ENCODE measurements at regions not wholly inside any gene's neighbourhood (a gene's known extent, or its start where the extent isn't known, plus 50 kb on each side); places are given as distances from the start of the nearest gene placed in this dataset.
A peak's percentile ranks its signal among the peaks of the same experiment; 100 is the strongest.

DNA sequence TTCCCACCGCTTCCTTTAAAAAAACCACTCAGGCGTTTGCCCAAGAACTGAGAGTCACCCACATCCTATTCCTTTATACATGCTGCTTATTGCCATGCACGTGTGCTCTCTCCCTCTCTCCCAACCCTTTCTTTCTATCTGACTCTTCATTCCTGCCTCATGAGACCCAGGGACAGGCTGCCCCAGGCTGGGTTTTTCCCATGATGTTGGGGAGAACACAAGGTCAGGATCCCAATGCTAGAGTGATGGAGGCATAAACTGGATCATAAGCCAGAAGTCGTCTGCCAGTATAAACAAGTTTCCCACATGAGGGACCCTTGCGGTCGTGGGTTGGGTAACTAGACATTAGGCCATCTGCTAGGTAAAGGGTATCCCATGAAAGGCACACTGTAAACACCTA, 64.9 kb downstream of the CD2 start:
- DNase-seq (ENCODE audit: low read depth in 2 of 2): no peak

DNA sequence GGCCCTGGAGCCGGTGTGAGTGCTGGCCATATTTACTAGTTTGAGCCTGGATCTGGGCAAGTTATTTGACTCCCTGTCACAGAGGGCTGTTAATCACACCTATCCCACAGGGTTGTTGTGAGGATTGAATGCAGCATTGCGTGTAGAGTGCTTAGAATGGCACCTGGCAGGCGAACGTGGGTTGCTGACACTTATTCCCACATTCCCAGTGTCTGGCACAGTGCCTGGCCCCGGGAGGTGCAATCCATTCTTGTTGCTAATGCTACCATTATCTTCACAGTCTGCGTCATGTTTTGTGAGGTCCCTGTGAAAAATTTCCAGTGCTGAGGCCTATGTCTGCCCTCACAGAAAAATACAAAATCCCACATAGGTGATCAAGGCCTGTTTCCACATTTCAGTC, 66.1 kb downstream of the CD2 start:
- DNase-seq (ENCODE audit: low read depth in 2 of 2): no peak

DNA sequence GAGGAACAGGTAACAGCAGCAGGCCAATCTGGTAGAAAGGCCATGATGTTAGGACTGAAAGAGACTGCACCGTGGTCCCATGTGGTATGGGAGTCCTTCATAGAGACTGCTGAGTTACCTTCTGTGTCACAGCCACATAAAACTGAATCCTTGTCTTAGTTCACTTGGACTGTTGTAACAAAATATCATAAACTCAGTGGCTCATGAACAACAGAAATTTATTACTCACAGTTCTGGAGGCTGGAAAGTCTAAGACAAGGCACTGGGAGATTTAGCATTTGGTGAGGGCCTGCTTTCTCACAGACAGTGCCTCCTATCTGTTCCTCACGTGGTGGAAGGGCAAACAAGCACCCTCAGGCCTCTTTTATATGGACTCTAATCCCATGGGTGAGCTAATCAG, 67.5 kb downstream of the CD2 start:
- no peak for DNase-seq (ENCODE audit: low read depth in 2 of 2)

DNA sequence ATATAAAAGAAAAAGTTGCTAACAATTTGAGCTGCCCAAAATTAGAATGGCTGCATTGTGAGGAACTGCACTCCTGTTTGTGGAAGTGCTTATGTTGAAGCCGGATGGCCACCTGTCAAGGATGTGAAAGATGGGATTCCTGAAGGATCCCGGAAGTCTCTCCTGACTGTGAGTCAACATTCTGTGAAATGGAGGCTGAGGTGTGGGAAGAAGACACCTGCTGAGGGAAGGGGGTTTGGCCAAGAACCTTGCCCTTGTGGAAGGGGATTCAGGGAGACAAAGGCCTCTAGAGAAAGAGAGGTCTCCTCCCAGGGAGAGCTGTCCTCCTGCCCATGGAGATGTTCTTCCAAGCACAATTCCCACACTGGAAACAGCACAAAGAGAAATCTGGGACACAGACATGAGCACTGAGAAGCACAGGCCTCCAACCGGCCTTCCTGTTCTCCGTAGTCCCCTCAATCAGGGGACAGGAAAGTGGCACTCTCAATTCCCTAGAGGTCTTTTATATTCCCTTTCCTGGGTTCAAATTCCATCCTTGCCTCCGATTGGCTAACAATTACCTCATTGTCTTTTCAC, 70.5 kb downstream of the CD2 start:
- no peak for DNase-seq (ENCODE audit: low read depth in 2 of 2)

DNA sequence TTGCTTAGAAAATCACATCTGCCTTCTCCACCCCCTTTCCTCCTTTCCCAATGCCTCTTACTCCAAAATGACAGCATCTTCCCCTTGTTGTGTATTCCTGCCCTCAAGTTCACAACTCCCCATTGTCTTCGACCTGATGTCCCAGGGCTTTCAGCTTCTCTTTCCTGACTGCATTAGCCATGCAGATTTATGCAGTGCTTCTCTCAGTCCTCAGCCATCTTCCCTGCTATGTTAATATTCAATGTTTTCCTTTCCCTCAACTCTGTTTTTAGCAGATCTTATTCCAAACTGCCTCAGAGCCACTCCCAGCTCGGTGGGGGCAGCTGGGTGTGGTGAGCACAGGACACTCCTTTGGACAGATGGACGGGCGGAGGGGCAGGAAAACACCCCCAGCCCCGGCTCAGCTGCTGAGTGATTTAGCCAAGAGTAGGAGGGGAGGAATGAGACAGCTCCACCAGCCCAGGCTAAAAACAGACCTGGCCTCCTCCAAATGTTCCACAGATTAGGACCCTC, 71.0 kb downstream of the CD2 start:
- no peak for DNase-seq (ENCODE audit: low read depth in 2 of 2)

DNA sequence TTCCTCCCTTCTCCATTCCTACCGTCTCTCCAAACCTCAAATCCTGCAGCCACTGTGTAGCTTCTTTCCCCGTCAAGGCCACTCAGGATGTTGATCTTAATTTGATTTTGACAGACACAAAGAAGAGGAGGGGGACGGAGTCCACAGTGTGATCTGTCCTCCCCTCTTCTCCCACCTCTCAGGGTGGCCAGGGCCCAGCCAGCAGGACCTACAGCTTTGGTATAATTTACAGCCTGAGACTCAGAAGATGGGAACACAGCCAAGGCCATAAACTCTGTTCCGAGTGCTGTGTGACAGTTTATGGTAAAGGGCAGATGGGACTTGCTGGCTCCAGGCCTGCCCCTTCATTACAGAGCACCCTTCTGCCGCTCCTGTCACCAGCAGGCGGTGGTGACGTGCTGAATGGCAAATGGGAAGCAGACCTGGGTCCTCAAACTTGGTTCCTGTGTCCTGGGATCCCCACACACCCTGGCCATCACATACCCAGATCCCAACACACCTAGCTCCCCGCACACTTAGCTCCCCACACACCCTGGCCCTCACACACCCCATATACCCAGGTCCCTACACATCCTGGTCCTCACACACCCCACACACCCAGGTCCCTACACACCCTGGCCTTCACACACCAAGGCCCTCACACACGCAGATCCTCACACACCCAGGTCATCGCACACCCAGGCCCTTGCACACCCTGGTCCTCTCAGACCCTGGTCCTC, 71.6 kb downstream of the CD2 start:
- no peak for DNase-seq (ENCODE audit: low read depth in 2 of 2)

DNA sequence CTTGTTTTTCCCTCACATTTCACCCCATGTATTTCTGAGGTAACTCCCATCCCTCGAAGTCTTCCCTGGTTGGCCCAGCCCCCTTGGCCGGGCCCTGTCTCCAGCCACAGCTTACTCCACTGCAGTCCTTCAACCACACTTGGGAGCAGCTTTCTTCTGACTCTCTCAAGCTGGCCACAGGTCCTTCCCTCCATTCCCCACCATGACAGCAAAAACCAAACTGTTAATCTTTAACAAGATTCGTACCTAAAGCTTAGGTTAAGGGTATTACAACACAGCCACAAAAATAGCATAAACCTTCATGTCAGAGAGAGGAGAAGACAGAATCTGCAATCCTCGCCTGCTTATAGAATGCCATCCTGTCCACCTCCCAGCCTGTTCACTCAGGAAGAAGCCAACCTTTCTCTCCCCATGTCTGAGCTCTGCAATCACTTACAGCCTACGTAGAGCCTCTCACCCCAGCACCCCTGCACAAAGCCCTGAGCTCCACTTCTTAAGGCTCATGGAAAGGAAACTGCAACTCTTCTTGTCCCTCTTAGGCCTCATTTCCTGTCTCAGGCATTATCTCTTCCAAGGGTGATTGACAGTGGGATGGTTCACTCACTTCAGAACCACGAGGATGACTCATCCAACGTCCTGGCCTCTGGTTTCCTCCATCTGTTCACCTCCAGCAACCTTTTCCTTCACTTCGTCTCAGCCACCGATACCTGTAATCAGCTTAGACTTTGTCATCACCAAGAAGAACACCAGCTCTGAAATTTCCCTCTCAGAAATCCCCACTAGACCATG, 72.8 kb downstream of the CD2 start:
- DNase-seq (ENCODE audit: low read depth in 2 of 2): peak in 1 of 2 donors; percentile 32

DNA sequence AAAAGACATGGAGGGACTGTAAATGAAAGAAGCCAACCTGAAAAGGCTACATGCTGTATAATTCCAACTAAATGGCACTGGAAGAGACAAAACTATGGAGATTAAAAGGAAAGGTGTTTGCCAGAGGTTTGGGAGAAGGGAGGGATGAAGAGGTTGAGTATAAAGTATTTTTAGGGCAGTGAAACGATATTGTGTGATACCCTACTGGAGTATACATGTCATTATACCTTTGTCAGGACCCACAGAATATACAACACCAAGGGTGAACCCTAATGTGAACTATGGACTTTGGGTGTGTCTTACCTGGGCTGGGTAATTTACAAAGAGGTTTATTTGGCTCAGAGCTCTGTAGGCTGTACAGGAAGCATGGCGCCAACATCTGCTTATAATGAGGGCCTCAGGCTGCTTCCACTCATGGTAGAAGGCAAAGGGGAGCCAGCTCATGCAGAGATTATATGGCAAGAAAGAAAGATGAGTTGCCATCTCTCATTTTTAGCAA, 73.4 kb downstream of the CD2 start:
- DNase-seq (ENCODE audit: low read depth in 2 of 2): no peak

DNA sequence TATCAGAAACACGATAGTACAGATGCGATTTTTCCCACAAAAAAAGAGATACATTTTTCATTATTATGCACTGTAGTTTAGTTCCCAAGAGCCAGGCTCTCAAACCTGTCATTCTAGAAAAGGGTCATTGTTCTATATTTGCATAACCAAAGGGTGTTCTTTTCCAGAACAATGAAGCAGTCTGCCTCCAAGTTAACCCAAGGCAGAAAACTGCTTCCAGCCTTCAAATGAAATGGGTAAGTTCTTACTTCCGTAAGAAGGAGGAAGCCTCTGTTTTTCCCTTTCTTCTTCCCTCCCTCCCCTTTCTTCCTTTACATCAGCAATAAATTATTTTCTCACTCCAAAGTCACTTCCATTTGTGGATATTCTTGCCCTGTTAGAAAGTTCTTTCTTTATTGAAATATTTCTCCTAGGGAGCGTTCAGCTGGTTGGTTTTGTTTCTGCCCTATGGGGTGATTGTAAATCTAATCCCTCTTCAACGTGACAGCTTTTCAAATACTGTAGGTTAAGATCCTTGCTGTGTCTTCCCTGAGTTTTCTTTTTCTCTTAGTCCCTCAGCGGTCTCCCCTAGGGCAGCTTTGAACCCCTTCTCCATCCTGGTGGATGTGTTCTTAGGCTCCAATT, 77.3 kb upstream of the PTGFRN start:
- DNase-seq (ENCODE audit: low read depth in 2 of 2): no peak

DNA sequence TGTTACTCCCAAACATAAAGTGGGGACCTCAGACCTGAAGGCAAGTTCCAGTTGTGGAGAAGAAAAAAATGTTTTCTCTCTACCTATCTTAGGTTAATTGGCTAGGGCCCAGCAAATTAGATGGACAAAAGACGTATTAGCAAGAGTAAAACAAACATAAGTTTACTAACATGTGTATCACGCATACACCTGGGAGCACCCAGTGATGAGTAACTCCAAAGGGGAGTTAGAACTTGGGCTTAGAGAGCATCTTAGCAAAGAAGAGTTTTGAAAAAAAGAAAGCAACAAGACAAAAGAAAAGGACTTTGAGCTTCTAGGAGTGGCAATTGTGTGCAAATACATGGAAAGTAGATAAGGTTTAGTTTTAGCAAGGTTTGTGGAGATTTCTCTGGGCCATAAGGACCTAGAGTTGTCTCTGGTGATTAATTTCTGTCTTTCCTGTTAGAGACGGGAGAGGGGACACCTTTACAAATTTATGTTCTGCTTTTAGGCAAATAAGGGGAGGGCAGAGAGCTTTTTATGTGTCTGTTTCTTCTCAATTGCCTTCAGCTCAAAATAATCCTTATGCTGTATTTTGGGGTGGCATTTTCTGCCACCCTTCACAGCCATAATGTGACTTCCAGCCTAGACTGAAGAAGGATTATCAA, 76.7 kb upstream of the PTGFRN start:
- DNase-seq (ENCODE audit: low read depth in 2 of 2): no peak

DNA sequence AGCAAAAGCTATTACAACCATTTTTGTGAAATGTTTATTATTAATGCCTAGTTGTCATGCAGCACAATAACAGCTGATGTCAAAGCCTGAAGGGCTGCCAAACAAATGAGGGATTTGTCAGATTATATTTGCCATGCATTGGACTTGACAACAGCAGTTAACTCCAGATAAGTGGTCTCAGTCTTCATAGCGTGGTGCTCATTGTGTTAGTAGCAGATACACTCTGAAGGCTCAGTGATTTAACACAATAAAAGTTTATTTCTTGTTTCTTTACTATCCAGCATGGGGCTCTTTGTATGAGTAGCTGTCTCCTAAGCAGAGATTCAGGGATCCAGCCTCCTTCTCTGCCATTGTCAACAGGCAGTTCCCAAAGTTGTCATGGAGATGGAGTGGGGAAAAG, 76.0 kb upstream of the PTGFRN start:
- DNase-seq (ENCODE audit: low read depth in 2 of 2): no peak

DNA sequence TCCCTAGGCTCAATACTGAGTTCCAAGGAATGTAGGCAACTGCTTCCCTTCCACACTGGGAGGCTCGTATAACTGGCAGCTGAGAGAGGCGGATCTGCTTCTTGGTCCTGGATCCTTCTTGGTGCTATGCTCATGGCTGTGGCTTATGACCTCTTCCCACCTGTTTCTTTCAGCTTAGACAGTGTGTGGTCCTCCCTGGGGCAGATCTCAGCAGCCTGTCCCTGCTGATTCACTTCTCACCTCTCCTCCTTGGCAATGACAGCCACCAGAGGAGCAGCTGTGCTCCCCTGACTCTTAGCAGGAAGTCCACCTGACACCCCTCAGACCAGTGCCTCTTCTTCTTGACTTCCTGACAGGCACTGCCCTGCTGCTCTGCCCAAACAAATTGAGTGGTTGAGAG, 75.1 kb upstream of the PTGFRN start:
- no peak for DNase-seq (ENCODE audit: low read depth in 2 of 2)

DNA sequence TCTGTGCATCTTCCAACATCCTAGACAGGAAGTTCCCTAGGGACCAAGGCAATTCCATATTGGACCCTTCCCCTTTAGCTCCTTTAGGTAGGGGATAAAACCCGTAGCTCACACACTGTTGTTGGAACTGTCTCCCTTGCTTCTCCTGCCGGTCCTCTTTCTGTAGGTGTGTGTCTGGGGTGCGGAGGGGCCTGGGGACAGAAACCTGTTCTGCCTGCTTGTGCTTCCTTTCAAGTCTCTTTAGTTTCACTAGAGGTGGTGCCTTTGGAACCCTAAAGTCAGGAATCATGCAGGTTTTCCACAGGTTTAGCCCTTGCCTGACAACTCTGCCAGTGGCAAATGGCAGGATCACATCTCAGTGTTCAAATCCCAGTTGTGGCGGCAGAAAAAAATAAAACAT, 74.6 kb upstream of the PTGFRN start:
- DNase-seq (ENCODE audit: low read depth in 2 of 2): no peak

DNA sequence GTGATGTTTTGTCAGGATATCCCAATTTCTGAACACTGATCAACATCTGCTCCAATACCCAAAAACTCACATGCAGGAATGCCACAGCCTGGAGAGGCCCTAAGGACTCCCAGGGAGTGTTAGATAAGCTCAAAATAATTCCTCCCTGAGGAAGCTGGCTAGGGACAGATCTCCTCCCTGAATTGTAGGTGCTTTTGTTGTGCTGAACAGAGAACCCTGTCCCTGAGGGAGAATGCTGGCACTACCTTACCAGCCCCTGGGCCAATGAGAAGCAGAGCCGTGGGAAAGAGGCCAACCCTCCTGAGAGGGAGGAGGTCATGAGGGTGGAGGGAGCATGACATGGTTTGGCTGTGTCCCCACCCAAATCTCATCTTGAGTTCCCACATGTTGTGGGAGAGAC, 73.6 kb upstream of the PTGFRN start:
- DNase-seq (ENCODE audit: low read depth in 2 of 2): no peak

DNA sequence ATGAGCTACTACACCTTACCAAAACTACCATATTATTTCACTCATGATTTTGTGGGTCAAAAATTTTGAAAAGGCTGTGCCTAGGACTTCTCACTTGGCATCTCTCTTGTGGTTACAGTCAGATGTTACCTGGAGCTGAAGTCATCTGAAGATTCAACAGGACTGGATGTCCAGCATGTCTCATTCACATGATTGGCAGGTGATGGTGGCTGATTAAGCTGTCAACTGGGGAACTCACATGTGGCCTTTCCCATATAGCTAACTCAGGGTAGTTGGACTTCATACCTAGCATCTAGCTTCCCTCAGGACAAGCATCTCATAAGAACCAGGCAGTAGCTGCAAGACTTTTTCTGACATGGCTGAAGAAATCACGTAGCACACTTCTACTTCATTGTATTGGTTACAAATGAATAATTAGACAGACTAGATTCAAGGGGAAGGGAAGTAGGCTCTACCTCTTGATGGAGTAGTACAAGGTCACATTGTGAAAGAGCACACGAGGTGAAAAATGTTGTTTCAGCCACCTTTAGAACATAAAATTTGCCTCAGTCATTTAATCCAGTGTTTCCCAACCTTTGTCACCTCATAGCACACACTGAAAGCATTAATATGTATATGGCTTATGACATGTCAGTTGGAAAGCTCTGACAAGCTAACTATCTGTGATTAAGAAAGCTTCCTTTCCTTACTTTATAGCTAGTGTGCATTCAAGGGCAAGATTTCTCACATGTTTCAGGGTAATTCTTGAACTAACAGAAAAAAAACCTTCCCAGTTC, 68.0 kb upstream of the PTGFRN start:
- DNase-seq (ENCODE audit: low read depth in 2 of 2): no peak

DNA sequence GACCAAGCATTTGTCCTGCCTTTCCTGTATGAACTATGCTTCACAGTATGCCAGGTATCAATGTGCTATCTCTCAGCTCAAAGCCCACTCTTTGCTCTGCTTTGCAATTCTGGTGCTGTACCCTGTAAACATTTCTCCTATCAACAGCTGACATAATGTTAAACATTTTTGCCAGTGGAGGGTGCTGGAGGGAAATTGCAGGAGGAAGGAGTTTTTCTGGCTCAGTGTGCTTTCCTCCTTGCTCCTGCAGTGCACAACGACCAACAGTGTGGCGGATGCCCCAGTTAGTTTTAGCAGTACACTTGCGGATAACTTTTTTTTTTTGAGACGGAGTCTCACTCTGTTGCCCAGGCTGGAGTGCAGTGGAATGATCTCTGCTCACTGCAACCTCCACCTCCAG, 67.1 kb upstream of the PTGFRN start:
- DNase-seq (ENCODE audit: low read depth in 2 of 2): no peak

DNA sequence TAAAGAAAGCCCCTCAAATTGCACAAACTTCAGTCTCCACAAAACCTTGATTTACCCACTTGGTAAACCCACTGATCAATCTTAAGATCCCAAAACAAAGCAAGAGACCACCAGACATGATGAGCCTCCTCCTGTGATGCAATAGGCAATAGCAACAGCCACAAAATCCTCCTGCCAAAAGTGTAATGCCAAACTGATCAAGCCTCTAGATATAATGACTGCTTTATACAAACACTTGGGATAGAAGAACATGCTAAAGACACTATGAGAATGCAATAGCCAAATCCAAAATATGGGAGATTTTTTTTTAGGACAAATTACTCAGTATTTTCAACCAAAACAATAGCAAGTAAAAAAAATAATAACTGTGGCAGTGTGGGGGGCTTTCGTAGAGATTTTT, 64.9 kb upstream of the PTGFRN start:
- no peak for DNase-seq (ENCODE audit: low read depth in 2 of 2)

DNA sequence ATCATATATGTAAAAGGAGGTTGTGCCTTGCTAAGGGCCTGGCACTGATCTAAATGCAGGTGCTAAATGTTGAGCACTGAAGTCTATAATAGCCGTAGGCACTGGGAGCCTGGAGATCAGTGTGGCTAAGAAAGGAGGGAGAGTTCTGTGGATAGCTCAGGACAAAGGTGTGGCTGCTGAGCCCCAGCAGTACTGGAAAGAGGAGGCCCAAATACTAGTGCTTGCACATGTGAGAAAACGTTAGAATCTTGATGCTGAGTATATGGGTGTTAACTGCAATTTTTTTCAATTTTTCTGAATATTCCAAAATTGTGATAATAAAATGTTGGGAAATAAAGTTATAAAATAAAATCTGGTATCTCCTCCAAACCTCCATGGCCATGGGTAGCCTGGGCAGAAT, 62.5 kb upstream of the PTGFRN start:
- no peak for DNase-seq (ENCODE audit: low read depth in 2 of 2)

DNA sequence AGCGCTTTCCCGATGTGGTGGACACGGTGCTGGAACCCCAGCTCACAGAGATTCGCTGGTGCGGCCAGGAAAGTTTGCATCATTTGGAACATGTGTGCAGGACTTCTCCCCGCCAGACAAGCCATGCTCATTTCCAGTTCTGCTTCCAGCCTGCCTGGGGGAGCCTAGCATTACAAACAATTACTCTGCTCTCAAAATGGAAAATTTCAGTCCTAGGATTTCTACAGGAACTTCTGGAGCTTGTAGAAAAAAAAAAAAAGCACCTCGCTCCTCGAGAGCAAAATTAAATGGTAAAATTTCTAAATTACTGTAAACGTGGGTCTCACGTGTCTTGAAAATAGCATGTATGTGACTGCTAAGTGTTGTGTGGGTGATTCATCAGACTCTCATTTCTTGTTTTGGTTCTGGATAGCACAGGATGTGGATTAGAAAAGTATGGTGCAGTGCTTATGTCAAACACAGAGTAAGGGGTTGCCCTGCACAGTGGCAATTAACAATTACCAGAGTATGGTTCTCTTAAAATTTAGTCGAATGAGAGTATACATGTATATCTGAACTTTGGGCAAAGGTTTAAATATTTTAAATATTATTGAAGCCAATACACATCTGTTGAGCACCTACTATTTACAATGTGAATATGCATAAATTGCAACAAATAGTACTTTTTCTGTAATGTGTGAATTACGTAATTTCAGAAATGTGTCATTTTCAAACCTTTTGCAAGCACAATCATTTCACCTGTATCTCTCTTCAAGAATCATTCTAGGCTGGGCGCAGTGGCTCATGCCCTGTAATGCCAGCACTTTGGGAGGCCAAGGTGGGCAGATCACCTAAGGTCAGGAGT, 61.8 kb upstream of the PTGFRN start:
- DNase-seq (ENCODE audit: low read depth in 2 of 2): no peak

DNA sequence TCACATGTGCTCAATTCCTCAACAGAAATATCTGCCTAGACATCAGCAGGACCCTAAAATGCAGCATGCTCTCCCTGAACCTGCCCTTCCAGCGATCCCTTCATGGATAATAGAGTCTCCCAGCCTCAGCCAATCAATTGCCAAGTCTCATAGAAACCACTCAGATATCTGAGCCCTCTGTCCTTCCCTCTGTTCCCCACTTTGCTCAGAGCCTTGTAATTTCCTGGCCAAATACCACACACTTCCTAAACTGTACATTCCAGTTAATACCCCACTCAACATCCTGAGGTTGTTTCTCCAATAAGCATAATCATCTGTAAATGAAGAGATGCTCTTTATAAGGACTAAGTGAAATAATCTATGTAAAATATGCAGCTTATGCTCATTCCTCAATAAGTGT, 59.3 kb upstream of the PTGFRN start:
- no peak for DNase-seq (ENCODE audit: low read depth in 2 of 2)
